ENCODE measurements at regions not wholly inside any gene's neighbourhood (a gene's known extent, or its start where the extent isn't known, plus 50 kb on each side); places are given as distances from the start of the nearest gene placed in this dataset.

DNA sequence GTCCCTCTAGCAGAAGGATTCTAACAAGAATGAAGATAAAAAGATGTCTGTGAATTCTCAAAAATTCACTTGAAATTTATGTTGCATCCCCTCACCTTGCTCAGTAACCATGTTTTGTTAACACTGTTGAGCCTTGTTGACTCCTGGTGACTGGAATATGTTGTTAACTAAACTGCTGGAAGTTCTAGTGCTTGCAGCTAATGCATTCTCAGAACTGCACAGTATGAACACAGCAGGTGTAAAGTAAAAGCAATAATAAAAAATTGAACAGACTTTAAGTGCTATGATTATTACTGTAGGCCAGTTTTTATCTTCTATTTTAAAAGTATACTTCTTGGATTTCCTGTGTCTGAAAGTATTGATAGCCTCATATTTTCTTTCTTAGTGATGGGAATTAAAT, 388.7 kb upstream of the PTPRD start:
- no peak for DNase-seq (ENCODE audit: extremely low read depth, low read depth)
- TF ChIP-seq, protein P1, sequence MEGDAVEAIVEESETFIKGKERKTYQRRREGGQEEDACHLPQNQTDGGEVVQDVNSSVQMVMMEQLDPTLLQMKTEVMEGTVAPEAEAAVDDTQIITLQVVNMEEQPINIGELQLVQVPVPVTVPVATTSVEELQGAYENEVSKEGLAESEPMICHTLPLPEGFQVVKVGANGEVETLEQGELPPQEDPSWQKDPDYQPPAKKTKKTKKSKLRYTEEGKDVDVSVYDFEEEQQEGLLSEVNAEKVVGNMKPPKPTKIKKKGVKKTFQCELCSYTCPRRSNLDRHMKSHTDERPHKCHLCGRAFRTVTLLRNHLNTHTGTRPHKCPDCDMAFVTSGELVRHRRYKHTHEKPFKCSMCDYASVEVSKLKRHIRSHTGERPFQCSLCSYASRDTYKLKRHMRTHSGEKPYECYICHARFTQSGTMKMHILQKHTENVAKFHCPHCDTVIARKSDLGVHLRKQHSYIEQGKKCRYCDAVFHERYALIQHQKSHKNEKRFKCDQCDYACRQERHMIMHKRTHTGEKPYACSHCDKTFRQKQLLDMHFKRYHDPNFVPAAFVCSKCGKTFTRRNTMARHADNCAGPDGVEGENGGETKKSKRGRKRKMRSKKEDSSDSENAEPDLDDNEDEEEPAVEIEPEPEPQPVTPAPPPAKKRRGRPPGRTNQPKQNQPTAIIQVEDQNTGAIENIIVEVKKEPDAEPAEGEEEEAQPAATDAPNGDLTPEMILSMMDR (IDR thresholded peaks at IDR 0.05; ENCODE audit: low read depth, low read length, missing control alignments), result no peak
- H3K4me3 ChIP-seq (replicated peaks; ENCODE audit: low read depth, low read length), result no peak overlapping the region

DNA sequence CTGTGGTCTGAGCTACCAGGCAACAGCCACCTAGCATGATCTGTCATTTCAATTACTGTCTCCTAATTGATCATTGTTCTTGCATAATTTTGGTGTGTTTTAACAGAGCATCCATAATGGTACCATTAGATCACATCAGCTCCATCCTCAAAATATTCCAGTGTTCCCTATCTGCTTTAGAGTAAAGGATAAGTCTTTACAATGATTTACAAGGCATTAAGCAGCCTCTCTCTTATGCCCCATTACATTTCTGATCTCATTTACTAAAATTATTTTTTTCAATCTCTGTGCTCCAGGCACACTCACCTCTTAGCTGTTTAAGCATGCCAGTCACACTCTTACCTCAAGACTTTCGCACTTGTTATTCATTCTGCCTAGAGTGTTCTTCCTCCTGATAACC, 389.9 kb upstream of the PTPRD start:
- no peak for DNase-seq (ENCODE audit: extremely low read depth, low read depth)
- TF ChIP-seq, protein P1 (IDR thresholded peaks at IDR 0.05; ENCODE audit: low read depth, low read length, missing control alignments), result no peak
- no peak overlapping the region for H3K4me3 ChIP-seq (replicated peaks; ENCODE audit: low read depth, low read length)

DNA sequence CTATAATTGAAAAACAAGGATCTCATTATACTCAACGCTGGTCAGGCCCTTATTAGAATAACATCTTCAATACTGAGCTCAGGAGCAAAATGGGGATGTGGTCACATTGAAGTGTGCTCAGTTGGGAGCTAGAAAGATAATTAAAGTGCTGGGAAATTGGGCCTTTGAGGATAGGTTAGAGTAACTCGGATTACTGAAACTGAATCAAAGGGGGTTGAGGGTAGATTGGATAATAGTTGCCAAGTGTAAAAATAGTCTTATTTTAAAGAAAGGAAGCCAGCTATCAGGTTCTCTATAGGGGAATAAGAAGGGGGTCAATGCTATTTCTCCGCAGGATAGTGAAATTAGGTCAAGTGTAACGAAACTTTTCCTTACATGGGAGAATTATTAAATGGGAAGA, 391.0 kb upstream of the PTPRD start:
- DNase-seq (ENCODE audit: extremely low read depth, low read depth), result no peak
- TF ChIP-seq, protein P1 (IDR thresholded peaks at IDR 0.05; ENCODE audit: low read depth, low read length, missing control alignments), result no peak
- H3K4me3 ChIP-seq (replicated peaks; ENCODE audit: low read depth, low read length), result no peak overlapping the region

DNA sequence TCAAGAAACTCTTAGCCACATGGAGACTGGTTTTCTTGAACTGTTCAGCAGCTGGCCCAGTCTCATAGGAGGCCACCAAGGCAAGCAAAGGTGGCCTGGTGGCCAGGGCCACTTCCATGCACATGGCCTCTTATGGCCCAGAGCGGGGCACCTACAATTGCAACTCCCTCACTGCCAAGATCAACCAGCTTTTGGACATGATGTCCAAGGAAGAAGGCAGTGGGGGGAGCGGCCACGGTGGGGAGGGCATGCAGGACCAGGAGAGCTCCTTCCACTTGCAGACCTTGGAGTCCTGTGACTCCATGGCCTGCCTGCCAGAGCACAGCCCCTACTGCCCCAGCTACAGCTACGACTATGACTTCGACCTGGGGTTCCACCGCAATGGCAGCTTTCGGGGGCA, 398.9 kb upstream of the PTPRD start:
- TF ChIP-seq, protein P1 (IDR thresholded peaks at IDR 0.05; ENCODE audit: low read depth, low read length, missing control alignments), result no peak
- H3K4me3 ChIP-seq (replicated peaks; ENCODE audit: low read depth, low read length), result no peak overlapping the region
- no peak for DNase-seq (ENCODE audit: extremely low read depth, low read depth)

DNA sequence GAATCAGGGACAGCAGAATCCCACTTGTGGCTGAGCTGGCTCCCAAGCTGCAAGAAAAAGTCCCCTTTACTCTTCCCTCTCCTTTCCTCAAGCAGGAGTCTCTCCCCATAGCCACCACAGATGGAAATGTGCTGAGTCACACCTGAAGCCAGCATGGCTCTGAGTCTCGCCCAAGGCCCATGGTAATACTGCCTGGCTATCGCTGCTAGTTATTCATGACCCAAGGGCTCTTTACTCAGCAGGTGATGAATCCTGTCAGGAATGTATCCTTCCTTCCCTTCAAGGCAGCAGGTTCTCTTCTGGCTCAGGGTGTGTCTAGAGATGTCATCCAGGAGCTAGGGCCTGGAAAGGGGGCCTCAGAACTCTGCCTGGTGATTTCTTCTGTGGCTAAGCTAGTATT, 403.3 kb upstream of the PTPRD start:
- TF ChIP-seq, protein P1 (IDR thresholded peaks at IDR 0.05; ENCODE audit: low read depth, low read length, missing control alignments), result no peak
- no peak overlapping the region for H3K4me3 ChIP-seq (replicated peaks; ENCODE audit: low read depth, low read length)
- DNase-seq (ENCODE audit: extremely low read depth, low read depth), result no peak

DNA sequence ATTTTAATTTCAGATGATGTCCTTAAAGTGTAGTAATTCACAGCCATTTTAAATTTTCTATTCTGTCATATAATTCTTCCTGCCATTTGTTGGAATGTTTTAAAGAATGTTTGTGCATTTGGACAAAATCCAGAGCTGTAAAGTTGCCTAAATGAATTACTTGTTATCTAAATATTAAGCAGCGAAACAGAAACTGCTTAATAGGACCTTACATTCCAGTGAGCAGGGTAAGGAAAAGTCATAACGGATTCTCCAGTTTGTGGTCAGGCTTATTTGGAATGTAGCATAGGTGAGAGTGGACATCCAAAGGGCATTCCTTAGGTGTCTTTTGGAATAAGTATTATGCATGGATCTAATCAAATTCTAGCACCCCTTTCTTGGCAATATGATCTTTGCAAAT, 410.4 kb upstream of the PTPRD start:
- H3K4me3 ChIP-seq (replicated peaks; ENCODE audit: low read depth, low read length), result no peak overlapping the region
- DNase-seq (ENCODE audit: extremely low read depth, low read depth), result no peak
- TF ChIP-seq, protein P1 (IDR thresholded peaks at IDR 0.05; ENCODE audit: low read depth, low read length, missing control alignments), result no peak

DNA sequence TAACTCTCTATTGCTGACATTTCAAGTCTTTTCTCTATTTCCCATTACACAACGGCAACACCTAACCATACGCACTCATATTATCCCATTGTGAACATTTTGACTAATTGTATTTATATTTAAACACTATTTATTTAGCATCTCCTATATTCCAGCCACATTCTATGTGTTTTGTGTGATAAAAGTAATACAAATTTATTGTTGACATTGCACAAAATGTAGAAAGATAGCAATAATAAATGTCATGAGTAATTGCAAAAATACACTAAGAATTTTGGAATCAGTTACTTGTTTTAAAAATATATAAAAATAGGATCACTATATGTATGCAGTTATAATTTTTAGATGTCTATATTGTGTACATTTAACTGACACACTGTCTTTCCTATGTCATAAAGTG, 413.0 kb upstream of the PTPRD start:
- TF ChIP-seq, protein P1 (IDR thresholded peaks at IDR 0.05; ENCODE audit: low read depth, low read length, missing control alignments), result no peak
- no peak overlapping the region for H3K4me3 ChIP-seq (replicated peaks; ENCODE audit: low read depth, low read length)
- DNase-seq (ENCODE audit: extremely low read depth, low read depth), result no peak

Measured in HFF-Myc (cell line).